IgD-negative memory B cell (primary cell): ENCODE measurements at regions not wholly inside any gene's neighbourhood (a gene's known extent, or its start where the extent isn't known, plus 50 kb on each side); places are given as distances from the start of the nearest gene placed in this dataset.

Experiments
- H3K27ac Mint-ChIP-seq, 3 donors: one replicate each; pipeline ENCODE4 v1.8.0; 2020 to 2022; ENCODE audit warnings: mild to moderate bottlenecking in 3 of 3, mixed read lengths in 3 of 3, moderate library complexity in 1 of 3
- H3K27me3 Mint-ChIP-seq: one replicate; pipeline ENCODE4 v1.8.0; 2021; ENCODE audit warnings: mixed read lengths
- H3K36me3 Mint-ChIP-seq: one replicate; pipeline ENCODE4 v1.8.0; 2020; ENCODE audit warnings: mild to moderate bottlenecking, mixed read lengths
- H3K4me1 Mint-ChIP-seq, 3 donors: one replicate each; pipeline ENCODE4 v1.8.0; 2020 to 2022; ENCODE audit warnings: mixed read lengths in 3 of 3, mild to moderate bottlenecking in 1 of 3
- H3K4me3 Mint-ChIP-seq, 4 donors: one replicate each; pipeline ENCODE4 v1.8.0; 2020 to 2022; ENCODE audit warnings: mild to moderate bottlenecking in 4 of 4, mixed read lengths in 4 of 4, moderate library complexity in 3 of 4
- H3K9me3 Mint-ChIP-seq, 3 donors: one replicate each; pipeline ENCODE4 v1.8.0; 2020 to 2021; ENCODE audit warnings: mixed read lengths in 3 of 3, mild to moderate bottlenecking in 1 of 3

GRCh38 chr7:42483886-42484285 lies 246.9 kb upstream of the GLI3 start:
- no peak overlapping the region for H3K27ac Mint-ChIP-seq
- no peaks in the 10 kb centered on the region for H3K36me3 Mint-ChIP-seq
- H3K27me3 Mint-ChIP-seq, result no peaks in the 10 kb centered on the region
- H3K4me3 Mint-ChIP-seq, result no peak overlapping the region
- H3K4me1 Mint-ChIP-seq, result no peaks in the 10 kb centered on the region
- H3K9me3 Mint-ChIP-seq, result peaks cover 2 to 3% (median 3%) of the 10 kb centered on the region in 3 donors

GRCh38 chr7:42479816-42480633 lies 243.0 kb upstream of the GLI3 start:
- peaks cover 0 to 7% (median 3%) of the 10 kb centered on the region in 3 donors for H3K9me3 Mint-ChIP-seq
- H3K27me3 Mint-ChIP-seq, result no peaks in the 10 kb centered on the region
- H3K27ac Mint-ChIP-seq, result no peak overlapping the region
- H3K4me1 Mint-ChIP-seq, result no peaks in the 10 kb centered on the region
- no peak overlapping the region for H3K4me3 Mint-ChIP-seq
- H3K36me3 Mint-ChIP-seq, result no peaks in the 10 kb centered on the region

GRCh38 chr7:42479452-42479815 lies 242.4 kb upstream of the GLI3 start:
- Mint-ChIP-seq H3K4me1 (no peaks in the 10 kb centered on the region), H3K4me3 (no peak overlapping the region), H3K27me3 (no peaks in the 10 kb centered on the region), H3K36me3 (no peaks in the 10 kb centered on the region), H3K27ac (no peak overlapping the region), H3K9me3 (peaks cover 0 to 7% (median 3%) of the 10 kb centered on the region in 3 donors)

DNA sequence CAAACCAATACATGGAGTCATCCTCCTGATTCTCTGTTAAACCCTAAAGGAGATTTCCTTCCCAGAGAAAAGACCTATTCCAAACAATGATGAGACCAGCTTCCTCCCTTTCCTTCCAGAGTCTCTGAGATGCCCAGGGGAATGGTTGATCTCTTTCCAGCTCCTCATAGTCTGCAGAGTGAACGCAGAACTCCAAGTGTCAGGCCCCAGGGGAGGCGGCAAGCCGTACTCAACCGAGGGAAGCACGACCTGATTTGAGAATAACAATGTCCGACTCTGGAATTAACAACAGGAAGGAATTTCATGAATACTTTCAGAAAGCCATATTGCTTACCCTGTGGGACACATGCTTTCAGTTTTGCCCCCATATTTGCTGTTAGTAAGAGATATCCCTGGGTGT lies 241.7 kb upstream of the GLI3 start:
- no peak overlapping the region for H3K27ac Mint-ChIP-seq
- H3K36me3 Mint-ChIP-seq, result no peaks in the 10 kb centered on the region
- no peaks in the 10 kb centered on the region for H3K4me1 Mint-ChIP-seq

DNA sequence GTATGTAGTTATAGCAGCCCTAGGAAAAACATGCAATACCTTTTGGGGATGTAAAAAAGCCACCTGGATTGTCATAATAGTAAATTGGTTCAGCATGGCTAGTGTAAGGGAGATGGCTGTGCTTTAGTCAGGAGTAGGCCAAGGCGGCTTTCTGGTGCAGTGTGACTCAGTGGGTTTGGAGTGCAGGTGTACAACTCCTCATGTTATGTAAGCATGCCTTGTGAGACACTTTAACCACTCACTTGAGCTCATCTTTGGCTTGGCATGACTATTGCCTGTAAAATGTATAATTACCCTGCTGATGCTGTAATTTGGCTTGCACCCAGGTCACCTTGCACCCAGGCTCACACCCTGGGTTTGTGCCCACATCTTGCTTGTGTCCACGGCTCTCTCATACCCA lies 239.2 kb upstream of the GLI3 start:
- no peak overlapping the region for H3K4me3 Mint-ChIP-seq
- no peak overlapping the region for H3K27ac Mint-ChIP-seq
- H3K9me3 Mint-ChIP-seq, result peaks cover 0 to 11% (median 3%) of the 10 kb centered on the region in 3 donors
- H3K36me3 Mint-ChIP-seq, result no peaks in the 10 kb centered on the region
- H3K4me1 Mint-ChIP-seq, result no peaks in the 10 kb centered on the region
- no peaks in the 10 kb centered on the region for H3K27me3 Mint-ChIP-seq

More for the DNA sequence above, 241.7 kb upstream of the GLI3 start:
- Mint-ChIP-seq H3K4me3 (no peak overlapping the region), H3K27me3 (no peaks in the 10 kb centered on the region), H3K9me3 (peaks cover 0 to 7% (median 3%) of the 10 kb centered on the region in 3 donors)

DNA sequence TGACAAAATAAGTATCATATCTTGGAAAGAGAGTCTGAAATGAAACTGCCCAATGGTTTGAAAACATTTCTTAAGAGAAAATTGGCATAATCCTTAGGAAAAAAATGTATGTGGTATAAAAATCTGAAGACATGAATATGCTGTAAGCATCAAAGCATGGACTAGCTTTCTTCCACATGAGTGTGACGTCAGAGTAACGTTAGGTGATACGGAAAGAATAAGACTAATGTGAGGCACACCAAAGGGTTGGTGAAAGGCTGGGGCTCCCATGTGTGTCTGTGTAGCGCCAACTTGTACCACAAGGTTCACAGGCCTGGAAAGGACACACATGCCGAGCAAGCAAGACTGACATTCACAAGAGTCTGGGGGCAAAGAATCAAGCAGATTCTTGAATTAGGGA lies 238.1 kb upstream of the GLI3 start:
- Mint-ChIP-seq H3K9me3 (peaks cover 0 to 11% (median 0%) of the 10 kb centered on the region in 3 donors), H3K4me3 (no peak overlapping the region), H3K27me3 (no peaks in the 10 kb centered on the region), H3K27ac (peak overlapping the region in 1 of 3 donors; percentile 40), H3K36me3 (no peaks in the 10 kb centered on the region), H3K4me1 (no peaks in the 10 kb centered on the region)

DNA sequence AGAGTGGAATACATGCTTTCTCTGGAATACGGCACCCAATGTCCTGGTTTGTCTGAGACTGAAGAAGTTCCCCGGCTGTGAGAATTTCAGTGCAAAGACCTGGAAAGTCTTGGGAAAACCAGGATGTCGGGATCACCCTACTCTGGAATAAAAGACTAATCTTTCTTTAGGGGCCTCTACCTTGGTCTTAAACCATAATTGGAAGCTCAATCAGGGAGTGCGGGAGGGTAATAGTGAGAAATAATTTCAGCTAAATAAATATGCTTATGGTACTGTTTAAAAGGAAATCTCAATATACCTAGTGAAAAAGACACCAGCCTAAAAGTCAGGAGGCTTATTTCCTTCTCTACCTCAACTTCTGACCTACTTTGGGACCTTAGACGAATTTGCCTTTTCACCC lies 236.1 kb upstream of the GLI3 start:
- no peaks in the 10 kb centered on the region for H3K4me1 Mint-ChIP-seq
- no peak overlapping the region for H3K27ac Mint-ChIP-seq
- no peak overlapping the region for H3K4me3 Mint-ChIP-seq
- H3K9me3 Mint-ChIP-seq, result peaks cover 0 to 11% (median 0%) of the 10 kb centered on the region in 3 donors
- H3K36me3 Mint-ChIP-seq, result no peaks in the 10 kb centered on the region
- no peaks in the 10 kb centered on the region for H3K27me3 Mint-ChIP-seq

DNA sequence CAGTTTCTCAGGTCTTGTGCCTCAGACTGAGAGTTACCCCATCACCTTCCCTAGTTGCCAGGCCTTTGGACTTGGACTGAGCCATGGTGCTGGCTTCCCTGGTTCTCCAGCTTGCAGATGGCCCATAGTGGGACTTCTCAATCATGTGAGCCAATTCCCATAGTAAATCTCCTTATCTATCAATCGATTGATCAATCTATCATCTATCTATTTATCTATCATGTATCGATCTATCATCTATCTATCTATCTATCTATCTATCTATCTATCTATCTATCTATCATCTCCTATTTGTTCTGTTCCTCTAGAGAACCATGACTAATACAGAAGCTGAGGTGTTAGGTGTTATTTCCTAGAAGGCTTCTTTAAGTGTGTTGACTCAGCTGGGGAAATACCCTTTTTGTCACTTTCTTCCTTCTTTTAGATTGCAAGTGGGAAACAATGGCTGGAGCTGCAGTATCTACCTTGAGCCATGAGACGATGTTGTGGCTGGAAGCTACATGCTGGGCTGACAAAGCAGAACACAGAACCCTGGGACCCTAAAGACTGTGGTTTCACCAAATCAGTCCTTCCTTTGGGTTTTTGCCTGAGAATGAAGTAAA lies 234.7 kb upstream of the GLI3 start:
- H3K27me3 Mint-ChIP-seq, result no peaks in the 10 kb centered on the region
- no peak overlapping the region for H3K4me3 Mint-ChIP-seq
- peaks cover 0 to 8% (median 0%) of the 10 kb centered on the region in 3 donors for H3K9me3 Mint-ChIP-seq
- H3K36me3 Mint-ChIP-seq, result no peaks in the 10 kb centered on the region
- no peak overlapping the region for H3K27ac Mint-ChIP-seq
- H3K4me1 Mint-ChIP-seq, result no peaks in the 10 kb centered on the region

GRCh38 chr7:42469341-42469740 lies 232.3 kb upstream of the GLI3 start:
- no peaks in the 10 kb centered on the region for H3K36me3 Mint-ChIP-seq
- no peaks in the 10 kb centered on the region for H3K4me1 Mint-ChIP-seq
- H3K27ac Mint-ChIP-seq, result no peak overlapping the region
- H3K4me3 Mint-ChIP-seq, result no peak overlapping the region
- H3K9me3 Mint-ChIP-seq, result peaks cover 1 to 8% (median 4%) of the 10 kb centered on the region in 3 donors
- H3K27me3 Mint-ChIP-seq, result no peaks in the 10 kb centered on the region

GRCh38 chr7:42468471-42468870 lies 231.5 kb upstream of the GLI3 start:
- Mint-ChIP-seq H3K4me1 (no peaks in the 10 kb centered on the region), H3K4me3 (no peak overlapping the region), H3K27me3 (no peaks in the 10 kb centered on the region), H3K27ac (no peak overlapping the region), H3K36me3 (no peaks in the 10 kb centered on the region), H3K9me3 (peaks cover 7 to 9% (median 7%) of the 10 kb centered on the region in 3 donors)

DNA sequence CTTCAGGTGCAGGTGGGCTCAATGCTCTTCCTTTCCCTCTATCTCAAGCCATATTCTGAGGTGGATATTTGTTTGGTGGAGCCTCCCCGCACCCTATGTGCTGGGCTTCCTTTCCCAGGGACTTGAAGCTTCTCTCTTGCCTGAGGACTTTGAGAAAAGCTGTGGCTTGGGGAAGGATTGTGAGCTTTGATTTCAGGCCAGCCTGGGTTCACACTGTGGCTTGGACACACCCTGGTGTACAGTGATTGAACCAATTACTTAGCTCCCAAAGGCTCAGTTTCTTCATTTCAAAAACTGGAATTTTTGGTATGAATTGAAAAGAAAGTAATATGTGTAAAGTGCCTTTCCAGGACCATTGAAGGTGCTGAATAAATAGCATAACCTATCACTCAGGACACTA lies 224.5 kb upstream of the GLI3 start:
- Mint-ChIP-seq H3K27me3 (no peaks in the 10 kb centered on the region), H3K4me3 (no peak overlapping the region)

GRCh38 chr7:42460933-42461332 lies 223.9 kb upstream of the GLI3 start:
- Mint-ChIP-seq H3K4me3 (no peak overlapping the region), H3K4me1 (no peaks in the 10 kb centered on the region), H3K9me3 (peaks cover 4 to 7% (median 7%) of the 10 kb centered on the region in 3 donors), H3K36me3 (no peaks in the 10 kb centered on the region), H3K27ac (no peak overlapping the region), H3K27me3 (no peaks in the 10 kb centered on the region)

More for the DNA sequence above, 224.5 kb upstream of the GLI3 start:
- Mint-ChIP-seq H3K4me1 (no peaks in the 10 kb centered on the region), H3K9me3 (peaks cover 4 to 7% (median 7%) of the 10 kb centered on the region in 3 donors), H3K36me3 (no peaks in the 10 kb centered on the region), H3K27ac (no peak overlapping the region)

DNA sequence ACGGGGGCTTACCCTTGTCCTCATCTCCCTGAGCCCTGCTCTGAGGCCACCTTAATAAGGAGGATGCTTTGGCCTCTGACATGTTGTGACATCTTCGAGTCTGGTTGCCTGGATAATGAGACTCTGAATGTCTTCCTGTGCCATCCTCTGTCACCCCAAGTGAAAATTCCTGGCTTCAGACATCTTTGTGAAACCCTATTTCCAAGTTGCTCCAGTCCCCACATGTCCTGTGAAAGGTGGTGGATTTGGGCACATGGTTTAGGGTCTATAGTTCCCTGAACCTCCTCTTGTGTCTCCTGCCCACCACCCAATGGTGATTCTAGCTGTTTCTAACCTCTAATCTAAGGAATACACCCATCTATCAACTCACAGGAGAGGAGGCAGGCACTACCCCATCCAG lies 223.1 kb upstream of the GLI3 start:
- no peaks in the 10 kb centered on the region for H3K36me3 Mint-ChIP-seq
- H3K27ac Mint-ChIP-seq, result no peak overlapping the region
- no peak overlapping the region for H3K4me3 Mint-ChIP-seq
- peaks cover 4 to 7% (median 7%) of the 10 kb centered on the region in 3 donors for H3K9me3 Mint-ChIP-seq
- H3K27me3 Mint-ChIP-seq, result no peaks in the 10 kb centered on the region
- no peaks in the 10 kb centered on the region for H3K4me1 Mint-ChIP-seq

DNA sequence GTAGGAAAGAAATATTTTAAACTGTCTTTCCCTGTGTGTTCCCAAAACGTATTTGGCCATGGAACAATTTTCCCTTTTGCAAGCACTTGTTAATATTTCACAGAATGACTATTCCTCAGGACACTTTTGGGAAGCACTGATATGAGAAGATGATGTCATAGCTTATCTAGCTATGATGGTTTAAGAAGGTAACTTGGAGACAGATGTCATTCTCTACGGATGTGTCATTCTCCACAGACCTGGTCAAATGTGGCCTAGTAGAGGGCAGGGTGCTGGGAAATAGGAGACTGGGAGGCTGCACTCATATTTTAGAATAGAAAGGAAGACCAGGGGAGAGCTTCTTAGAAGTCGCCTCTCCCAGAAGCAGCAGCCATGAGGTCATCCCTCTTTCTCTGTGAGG lies 220.7 kb upstream of the GLI3 start:
- Mint-ChIP-seq H3K9me3 (peaks cover 0 to 2% (median 0%) of the 10 kb centered on the region in 3 donors), H3K27ac (no peak overlapping the region), H3K27me3 (no peaks in the 10 kb centered on the region), H3K4me3 (no peak overlapping the region), H3K4me1 (peaks cover 0 to 2% (median 0%) of the 10 kb centered on the region in 3 donors), H3K36me3 (no peaks in the 10 kb centered on the region)

GRCh38 chr7:42456756-42457276 lies 219.8 kb upstream of the GLI3 start:
- H3K27me3 Mint-ChIP-seq, result no peaks in the 10 kb centered on the region

More at GRCh38 chr7:42456756-42457276, 219.8 kb upstream of the GLI3 start:
- Mint-ChIP-seq H3K4me1 (peaks cover 0 to 2% (median 0%) of the 10 kb centered on the region in 3 donors), H3K4me3 (no peak overlapping the region), H3K9me3 (peaks cover 0 to 7% (median 0%) of the 10 kb centered on the region in 3 donors), H3K36me3 (no peaks in the 10 kb centered on the region), H3K27ac (no peak overlapping the region)
